NT2/D1 (cell line): ENCODE measurements at regions not wholly inside any gene's neighbourhood (a gene's known extent, or its start where the extent isn't known, plus 50 kb on each side); places are given as distances from the start of the nearest gene placed in this dataset.
"Not testable (repeated sequence)": the region's sequence is repeated elsewhere in the genome, so short reads cannot be mapped to it uniquely, and the experiment has no call there.

Experiments
- YY1 ChIP-seq: IDR thresholded peaks from 2 replicates; pipeline ENCODE4 v1.6.1; 2011; ENCODE audit not compliant: insufficient read length, insufficient read depth
- ZNF274 ChIP-seq: IDR thresholded peaks from 2 replicates; pipeline ENCODE4 v1.6.1; 2011; ENCODE audit warnings: mild to moderate bottlenecking, low read depth, low read length

GRCh38 chr12:127154830-127155229 lies 1112.1 kb upstream of the TMEM132C start:
- not testable (repeated sequence) for TF ChIP-seq ZNF274, YY1
